HPDE6-E6E7 (cell line): ENCODE measurements at regions not wholly inside any gene's neighbourhood (a gene's known extent, or its start where the extent isn't known, plus 50 kb on each side); places are given as distances from the start of the nearest gene placed in this dataset.

ENCODE experiments used
- DNase-seq: peaks from one replicate; pipeline ENCODE4 v3.0.0; 2011; ENCODE audit warnings: missing footprints; ENCODE audit errors: extremely low spot score

DNA sequence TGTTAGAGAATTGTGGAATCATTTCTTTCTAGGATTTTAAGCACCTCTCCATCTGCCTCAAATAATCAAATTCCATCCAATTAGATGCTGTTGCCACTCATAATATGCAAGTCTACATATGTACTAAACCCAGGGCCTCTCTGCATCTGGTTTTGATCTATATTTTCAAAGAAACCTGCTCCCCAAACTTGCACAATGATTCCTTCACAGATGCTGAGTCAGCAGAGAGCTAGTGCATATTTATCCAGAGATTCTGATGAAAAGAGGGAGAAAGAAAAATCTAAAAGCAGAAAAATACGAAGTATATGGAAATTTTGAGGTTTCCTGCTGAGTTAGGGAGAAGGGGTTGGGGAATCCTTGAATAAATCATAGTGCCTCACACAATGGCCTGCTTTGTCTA is 235.1 kb upstream of the RBFOX1 start:
- DNase-seq: no peak

- DNase-seq: no peak
Measured at GRCh38 chr16:7093511-7093910, 239.1 kb upstream of the RBFOX1 start.

DNA sequence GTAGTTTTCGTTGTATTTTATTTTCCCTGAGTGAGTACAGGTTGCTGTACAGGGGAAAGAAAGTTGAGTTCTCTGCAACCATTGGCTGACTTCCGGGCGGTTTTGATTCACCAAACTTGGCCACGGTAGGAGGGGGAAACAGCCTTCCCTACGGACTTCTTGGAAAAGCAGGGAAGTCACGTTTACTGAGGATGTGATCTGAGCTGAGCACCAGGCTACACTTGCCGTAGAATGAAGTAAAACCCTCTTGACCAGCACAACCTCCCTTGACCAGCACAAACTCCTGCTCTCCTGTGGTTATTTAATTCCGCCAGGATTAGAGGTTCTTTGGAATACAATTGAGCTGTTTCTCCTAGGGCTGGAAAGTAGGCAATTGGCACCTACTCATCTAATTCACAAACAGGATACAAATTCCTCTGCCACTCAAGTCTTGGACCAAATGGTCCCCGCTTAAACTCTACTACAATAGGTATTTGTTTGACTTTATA is 242.0 kb upstream of the RBFOX1 start:
- no peak for DNase-seq

- no peak for DNase-seq
Measured at GRCh38 chr16:7089751-7090150, 242.9 kb upstream of the RBFOX1 start.

DNA sequence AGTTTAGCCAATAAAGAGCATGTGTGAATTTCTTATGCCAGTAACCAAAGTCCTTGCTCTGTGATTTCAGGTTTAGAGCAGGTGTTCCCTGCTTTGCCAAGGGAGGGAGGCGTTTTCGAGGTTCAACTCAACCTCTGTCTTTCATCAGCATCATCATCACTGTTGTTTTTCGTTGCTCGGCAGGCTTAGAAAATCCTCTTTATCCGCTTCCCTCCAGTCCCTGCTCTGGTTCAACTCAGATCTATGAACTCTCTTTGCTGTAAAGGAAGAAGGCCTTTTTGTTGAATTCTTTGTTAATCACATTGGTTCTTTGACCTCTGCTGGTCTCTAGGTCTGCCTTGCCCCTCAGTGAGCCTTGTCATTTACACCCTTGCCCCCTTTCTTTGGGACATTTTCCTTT is 243.9 kb upstream of the RBFOX1 start:
- no peak for DNase-seq

DNA sequence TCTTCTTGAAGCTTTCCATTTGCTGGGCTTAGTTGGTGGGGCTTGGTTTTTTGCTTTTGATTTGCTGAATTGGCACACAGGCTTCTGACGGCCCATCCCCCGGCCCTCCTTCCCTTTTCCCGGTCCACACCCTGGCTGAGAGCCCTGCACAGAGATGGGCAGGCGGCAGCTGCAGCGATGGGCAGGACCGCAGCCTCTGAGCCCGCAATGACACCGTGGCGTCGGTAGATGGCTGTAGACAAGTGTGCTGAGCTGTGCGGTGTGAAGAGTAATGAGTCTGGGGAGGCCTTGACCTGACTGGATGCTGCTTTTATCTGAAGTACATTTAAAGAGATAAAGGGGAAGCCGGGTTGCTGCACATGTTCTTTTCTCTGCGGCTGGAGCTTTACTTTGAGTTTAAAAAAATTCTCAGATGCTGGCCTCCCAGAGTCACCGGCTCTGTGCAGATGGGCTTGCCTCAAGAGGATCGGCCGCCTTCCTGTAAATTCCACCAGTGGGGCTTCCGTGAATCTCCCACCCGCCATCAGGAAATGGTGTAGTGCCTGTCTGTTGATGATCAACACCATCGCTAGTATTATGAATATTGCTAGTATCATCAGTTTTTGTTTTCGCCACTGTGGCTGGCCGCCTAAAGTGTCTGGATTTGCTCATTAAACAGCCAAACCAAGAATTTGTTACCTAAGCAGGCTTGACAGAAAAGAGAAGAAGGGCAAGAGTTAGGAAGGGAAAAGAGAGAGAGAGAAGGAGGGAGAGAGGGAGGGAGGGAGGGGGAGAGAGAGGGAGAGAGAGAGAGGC is 245.6 kb upstream of the RBFOX1 start:
- DNase-seq: no peak

DNA sequence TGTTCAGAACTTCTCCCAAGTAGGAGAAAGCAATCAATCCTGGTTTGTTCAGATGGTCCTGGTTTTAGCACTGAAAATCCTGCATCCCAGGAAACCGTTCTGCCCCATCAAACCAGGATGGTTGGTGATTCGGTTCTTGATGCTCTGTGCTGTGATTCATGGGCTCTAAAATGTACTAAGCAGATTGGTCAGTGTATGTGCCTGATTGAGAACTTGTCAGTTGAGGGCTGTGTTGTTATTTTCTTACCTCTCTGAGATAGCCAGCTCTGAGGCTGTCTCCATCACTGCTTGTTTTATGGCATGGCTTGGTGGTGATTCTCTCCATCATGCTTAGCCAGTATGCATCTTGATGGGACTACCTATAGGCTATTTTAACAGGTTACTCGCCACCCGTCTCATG is 246.9 kb upstream of the RBFOX1 start:
- no peak for DNase-seq

DNA sequence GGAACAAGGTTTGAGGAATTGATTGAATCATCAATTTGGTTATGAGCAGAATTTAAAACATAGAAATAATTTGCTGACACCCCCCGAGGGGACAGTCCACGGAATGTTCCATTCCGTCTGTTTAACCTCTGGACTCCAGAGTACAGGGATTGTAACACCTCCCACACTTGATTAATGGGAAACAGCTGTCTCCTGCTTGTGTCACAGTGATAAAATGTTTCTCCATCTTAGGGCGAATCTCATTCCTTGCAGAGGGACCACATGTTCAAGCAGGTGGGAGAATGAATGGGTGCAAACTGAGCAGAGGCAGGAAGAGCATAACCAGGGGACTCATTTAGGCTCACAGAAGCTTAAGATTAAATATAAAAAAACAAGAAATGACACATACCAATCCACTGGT is 249.5 kb upstream of the RBFOX1 start:
- no peak for DNase-seq

DNA sequence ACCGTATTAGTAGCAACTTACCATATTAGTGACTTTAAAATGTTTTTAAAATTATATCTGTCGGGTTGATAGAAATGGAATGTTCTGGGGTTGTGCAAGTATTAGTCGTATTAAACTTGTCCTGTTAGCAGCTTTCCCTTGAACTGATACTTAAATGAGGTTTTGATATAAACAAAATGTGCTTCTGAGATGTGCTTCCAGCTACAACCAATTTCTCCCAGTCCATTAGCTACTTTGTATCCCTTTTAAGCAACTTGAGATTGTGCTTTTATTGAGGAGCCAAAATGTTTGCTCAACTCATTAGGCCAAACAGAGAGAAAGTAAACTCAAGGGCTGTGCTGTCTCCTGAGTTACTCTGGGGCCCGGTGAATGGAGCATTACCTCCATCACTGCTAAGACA is 255.0 kb upstream of the RBFOX1 start:
- no peak for DNase-seq

- DNase-seq: no peak
Measured at GRCh38 chr16:7074715-7075114, 257.9 kb upstream of the RBFOX1 start.

GRCh38 chr16:7057458-7057857 is 275.2 kb upstream of the RBFOX1 start:
- DNase-seq: no peak

DNA sequence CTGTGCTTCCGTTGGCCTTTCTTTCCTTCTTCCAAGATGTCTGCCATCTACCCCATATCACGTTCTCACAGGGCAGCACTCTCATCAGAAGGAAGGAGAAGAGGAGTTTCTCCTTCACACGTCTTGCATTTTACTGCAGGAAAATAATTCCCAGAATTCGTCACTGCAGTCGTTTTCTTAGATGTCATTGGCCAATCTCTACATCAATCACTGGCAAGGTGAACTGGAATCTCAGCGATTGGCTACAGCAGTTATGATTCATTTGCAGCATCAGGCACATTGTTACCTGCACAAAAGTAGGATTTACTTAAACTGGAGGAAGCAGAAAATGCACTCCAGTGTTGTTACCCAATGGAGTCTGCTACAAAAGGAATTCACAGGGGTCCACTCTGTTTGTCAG is 277.2 kb upstream of the RBFOX1 start:
- no peak for DNase-seq

DNA sequence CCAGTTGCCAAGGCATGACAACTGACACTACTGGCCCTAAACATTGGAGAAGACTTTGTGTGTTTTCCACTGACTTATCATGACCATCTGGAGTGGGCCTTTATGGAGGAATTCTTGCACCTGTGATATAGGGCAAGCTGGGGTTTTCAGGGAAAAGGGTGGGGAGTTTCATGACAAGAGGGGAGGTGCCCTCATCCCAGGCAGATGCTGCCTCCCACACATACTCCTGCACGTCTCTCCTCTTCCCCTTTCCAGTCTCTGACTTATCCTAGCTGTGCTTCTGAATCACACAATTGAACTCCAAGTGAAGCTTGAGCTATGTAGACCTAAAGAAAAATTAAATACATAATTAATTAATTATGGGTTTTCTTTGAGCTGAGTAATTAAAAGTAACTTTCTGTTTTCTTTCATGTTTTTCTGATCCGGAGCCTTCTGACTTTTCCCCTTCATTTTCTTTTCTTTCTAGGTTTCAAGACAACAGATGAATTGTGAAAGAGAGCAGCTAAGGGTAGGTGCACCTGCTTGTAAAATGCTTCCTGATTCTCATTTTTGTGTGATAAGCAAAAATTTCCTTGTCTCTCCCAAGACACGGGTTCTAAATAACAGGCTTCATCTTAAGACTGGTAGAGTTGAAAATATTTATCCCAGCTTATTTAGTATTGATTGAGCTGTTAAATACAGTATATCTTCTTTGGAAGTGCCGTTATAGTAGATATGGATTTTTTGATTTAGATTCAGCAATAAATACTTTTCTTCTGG is 280.9 kb upstream of the RBFOX1 start:
- DNase-seq: no peak

DNA sequence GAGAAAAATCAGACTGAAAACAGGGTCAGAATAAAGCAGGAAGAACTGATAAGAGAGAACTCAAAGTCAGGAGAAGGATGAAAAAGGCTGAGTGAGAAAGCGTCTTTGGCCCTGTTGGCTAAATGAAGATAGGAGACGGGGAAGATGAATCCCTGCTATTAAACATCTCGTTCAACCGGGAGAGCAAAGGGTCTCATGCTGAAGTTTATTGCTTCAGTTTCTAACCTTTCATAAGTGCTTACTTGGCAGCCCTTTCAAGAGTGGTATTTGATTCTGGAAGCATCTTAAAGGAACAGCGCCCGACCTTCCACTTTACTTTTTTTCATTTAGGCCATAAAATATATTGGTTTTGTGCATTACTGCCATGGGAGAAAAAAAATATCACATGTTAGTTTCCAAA is 288.3 kb upstream of the RBFOX1 start:
- DNase-seq: no peak

- no peak for DNase-seq
Measured at GRCh38 chr16:7038475-7038874, 294.2 kb upstream of the RBFOX1 start.

DNA sequence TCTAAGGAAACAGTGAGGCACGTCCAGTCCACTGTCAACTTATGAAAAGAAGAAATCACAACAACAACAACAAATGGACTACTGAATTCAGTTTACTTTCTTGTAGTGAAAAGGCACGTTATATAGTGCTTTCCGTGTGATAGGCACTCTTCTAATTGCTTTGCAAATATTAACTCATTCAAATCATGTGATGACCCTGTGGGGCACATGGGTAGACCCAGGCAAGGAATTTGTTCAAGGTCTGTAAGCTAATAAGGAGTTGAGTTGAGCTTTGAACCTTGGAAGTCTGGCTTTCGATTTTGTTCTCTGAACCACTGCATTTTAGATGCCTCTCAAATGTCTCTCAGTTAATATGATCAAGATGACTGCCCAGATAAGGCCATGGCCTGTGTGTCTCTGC is 295.1 kb upstream of the RBFOX1 start:
- no peak for DNase-seq

DNA sequence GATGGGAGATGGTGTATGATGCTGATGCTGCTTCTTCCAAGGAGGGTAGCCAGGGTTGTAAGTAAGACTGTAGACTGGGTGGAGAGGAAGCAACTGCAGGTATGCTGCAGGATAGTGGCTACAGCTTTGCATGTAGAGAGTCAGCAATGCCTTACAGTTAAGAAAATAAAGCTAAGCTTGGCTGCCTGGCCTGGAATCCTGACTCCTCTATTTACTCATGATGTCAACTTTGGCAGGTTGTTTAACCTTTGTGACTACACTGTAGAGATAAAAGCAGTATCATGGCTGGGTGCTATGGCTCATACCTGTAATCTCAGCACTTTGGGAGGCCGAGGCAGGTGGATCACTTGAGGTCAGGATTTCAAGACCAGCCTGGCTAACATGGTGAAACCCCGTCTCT is 301.6 kb upstream of the RBFOX1 start:
- no peak for DNase-seq

DNA sequence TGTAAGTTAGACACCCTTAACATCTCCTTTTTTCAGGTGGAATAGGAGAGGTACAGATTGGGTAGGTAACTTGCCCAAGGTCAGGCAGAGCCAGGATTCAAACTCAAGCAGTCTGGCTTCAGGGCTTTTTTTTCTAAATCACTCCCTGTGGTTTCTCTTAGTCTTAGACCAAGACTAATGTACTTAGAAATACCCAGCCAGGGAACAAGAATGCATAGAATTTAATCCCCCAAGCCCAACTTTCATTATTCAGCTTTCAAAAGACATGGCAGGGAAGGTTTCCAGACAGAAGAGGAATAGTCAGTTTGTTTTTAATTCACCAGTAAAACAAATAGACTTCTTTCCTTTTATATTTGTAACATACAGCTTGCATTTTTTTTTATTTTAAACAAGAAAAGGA is 305.2 kb upstream of the RBFOX1 start:
- no peak for DNase-seq

DNA sequence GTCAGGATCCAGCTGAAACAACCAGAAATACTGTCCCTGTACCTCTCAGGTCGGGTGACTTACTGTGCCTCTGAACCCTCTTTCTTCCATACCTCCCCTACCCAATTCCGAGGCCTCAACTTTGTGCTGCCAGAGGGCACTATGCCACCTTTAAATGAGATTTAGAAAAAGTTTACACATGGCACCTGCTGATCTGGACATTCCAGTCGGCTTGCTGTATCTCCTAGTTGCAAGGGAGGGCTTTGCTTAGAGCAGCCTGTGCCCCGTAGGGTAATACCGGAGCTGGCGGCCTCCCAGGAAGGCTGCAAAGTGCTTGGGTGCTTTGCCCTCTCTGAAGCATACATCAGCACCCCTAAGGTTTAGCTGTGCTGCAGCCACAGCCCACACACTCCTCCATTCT is 306.0 kb upstream of the RBFOX1 start:
- DNase-seq: no peak

- DNase-seq: peak; percentile 13
Measured at GRCh38 chr16:7025616-7026190, 306.9 kb upstream of the RBFOX1 start.

- DNase-seq: no peak
Measured at GRCh38 chr16:7021653-7022275, 310.9 kb upstream of the RBFOX1 start.

DNA sequence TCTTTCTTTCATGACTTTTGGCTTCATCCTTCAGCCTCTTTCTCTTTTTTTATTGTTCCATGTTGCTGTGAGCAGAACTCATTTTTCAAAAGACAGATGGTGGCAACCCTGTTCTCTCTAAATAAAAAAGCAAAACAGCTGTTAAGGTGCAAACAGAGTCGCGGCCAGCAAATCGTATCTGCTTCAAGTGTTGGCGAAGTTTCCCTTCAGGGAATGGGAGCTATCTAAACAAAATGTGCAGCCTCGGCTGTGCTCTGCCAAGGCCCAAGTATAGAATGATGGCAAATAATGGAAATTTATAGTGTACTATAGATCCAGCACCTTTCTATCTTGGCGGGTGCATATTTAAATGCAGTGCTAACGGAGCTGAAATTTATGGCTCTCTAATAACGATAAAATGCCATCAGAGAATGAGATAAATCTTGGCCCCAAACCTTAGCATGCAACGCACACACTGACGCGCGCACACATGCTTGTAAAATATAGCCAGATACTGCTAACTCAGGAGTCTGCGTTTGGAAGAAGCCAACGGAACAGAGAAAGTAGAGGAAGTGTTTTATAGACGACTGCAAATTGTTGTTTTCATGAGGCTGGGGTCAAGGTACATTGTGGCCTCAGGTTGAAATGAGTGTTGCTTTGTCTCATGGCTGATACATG is 315.5 kb upstream of the RBFOX1 start:
- no peak for DNase-seq
